NCI-H524 treated with DMSO at 0.1 percent for 48 hours (cell line): ENCODE measurements at regions not wholly inside any gene's neighbourhood (a gene's known extent, or its start where the extent isn't known, plus 50 kb on each side); places are given as distances from the start of the nearest gene placed in this dataset.

ENCODE experiments used
- DNase-seq: peaks from one replicate; lab custom pipeline; 2025; lab: John Stamatoyannopoulos, UW

- no peak for DNase-seq
Observed at GRCh38 chr18:25873833-25874232, 216.6 kb downstream of the SS18 start.

GRCh38 chr18:25866331-25866730 lies 224.1 kb downstream of the SS18 start:
- DNase-seq, result no peak

- no peak for DNase-seq
Observed at GRCh38 chr18:25862881-25863600, 227.4 kb downstream of the SS18 start.

GRCh38 chr18:25853691-25854433 lies 236.6 kb downstream of the SS18 start:
- no peak for DNase-seq

- DNase-seq, result no peak
Observed at GRCh38 chr18:25843791-25844190, 246.6 kb downstream of the SS18 start.

GRCh38 chr18:25842665-25843064 lies 247.7 kb downstream of the SS18 start:
- DNase-seq, result no peak

- no peak for DNase-seq
Observed at GRCh38 chr18:25834061-25834460, 256.4 kb downstream of the SS18 start.

- no peak for DNase-seq
Observed at GRCh38 chr18:25832001-25832604, 258.3 kb downstream of the SS18 start.

- DNase-seq, result no peak
Observed at GRCh38 chr18:25831301-25831701, 259.1 kb downstream of the SS18 start.

- no peak for DNase-seq
Observed at GRCh38 chr18:25830787-25831186, 259.6 kb downstream of the SS18 start.

GRCh38 chr18:25827961-25828561 lies 262.4 kb downstream of the SS18 start:
- DNase-seq, result no peak

GRCh38 chr18:25827228-25827627 lies 263.2 kb downstream of the SS18 start:
- no peak for DNase-seq

GRCh38 chr18:25826823-25827222 lies 263.6 kb downstream of the SS18 start:
- no peak for DNase-seq

GRCh38 chr18:25825979-25826776 lies 264.2 kb downstream of the SS18 start:
- no peak for DNase-seq

GRCh38 chr18:25825056-25825455 lies 265.4 kb downstream of the SS18 start:
- DNase-seq, result no peak

GRCh38 chr18:25819746-25820363 lies 270.6 kb downstream of the SS18 start:
- DNase-seq, result no peak

- DNase-seq, result no peak
Observed at GRCh38 chr18:25818505-25818904, 271.9 kb downstream of the SS18 start.

GRCh38 chr18:25817546-25818237 lies 272.7 kb downstream of the SS18 start:
- no peak for DNase-seq

GRCh38 chr18:25815659-25816058 lies 274.8 kb downstream of the SS18 start:
- DNase-seq, result no peak

GRCh38 chr18:25814841-25815458 lies 275.5 kb downstream of the SS18 start:
- DNase-seq, result no peak
